ENCODE measurements at regions not wholly inside any gene's neighbourhood (a gene's known extent, or its start where the extent isn't known, plus 50 kb on each side); places are given as distances from the start of the nearest gene placed in this dataset.

DNA sequence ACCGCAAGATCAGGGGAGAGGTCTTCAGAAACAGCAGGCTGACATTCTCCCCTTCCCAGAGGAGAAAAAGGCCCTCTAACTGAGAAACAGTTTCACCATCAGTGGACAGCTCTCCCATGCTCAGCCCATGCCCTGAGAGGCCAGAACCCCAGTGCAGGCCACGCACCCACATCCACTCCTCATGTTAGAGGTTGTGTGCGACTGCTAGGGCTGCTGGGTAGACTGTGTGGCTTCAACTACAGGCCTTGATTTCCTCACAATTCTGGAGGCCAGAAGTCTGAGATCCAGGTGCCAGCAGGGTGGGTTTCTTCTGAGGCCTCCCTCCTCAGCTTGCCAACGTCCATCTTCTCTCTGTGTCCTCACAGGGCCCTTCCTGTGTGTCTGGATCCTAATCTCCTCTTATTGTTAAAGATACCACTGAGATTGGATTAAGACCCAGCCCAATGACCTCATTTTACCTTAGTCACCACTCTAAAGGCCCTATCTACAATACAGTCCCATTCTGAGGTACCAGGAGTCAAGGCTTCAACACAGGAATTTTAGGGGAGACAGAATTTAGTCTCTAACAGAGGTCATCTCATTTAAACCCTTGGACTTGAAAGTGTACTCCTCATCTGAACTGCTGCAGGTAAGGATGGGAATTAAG, 67.7 kb upstream of the CD93 start:
- no peak for TF ChIP-seq CTCF (IDR thresholded peaks at IDR 0.05)
- TF ChIP-seq POLR2A (IDR thresholded peaks at IDR 0.05), result no peak

All from testis (tissue), 2 donors.